ENCODE measurements at regions not wholly inside any gene's neighbourhood (a gene's known extent, or its start where the extent isn't known, plus 50 kb on each side); places are given as distances from the start of the nearest gene placed in this dataset.

DNA sequence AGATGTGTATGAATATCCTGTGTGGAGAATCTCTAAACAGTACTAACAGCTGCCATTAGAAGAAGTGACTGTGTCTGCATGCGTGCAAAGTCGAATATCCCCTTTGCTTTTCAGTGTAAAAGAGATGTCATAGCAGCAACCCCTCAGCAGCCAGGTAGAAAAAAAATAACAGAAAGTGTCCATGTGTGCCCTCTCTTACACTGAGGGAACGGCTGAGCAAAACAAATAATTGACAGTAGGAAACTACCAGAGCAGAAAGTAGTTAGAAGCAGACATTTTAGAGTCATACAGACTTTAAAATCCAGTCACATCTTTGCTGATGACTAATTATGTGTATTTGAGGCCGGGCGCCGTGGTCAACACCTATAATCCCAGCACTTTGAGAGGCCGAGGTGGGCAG, 370.8 kb downstream of the GPM6A start:
- no peak for TF ChIP-seq ZNF221 (tag by site-specific recombination; IDR thresholded peaks at IDR 0.05; ENCODE audit: borderline replicate concordance)
- TF ChIP-seq, protein P1, sequence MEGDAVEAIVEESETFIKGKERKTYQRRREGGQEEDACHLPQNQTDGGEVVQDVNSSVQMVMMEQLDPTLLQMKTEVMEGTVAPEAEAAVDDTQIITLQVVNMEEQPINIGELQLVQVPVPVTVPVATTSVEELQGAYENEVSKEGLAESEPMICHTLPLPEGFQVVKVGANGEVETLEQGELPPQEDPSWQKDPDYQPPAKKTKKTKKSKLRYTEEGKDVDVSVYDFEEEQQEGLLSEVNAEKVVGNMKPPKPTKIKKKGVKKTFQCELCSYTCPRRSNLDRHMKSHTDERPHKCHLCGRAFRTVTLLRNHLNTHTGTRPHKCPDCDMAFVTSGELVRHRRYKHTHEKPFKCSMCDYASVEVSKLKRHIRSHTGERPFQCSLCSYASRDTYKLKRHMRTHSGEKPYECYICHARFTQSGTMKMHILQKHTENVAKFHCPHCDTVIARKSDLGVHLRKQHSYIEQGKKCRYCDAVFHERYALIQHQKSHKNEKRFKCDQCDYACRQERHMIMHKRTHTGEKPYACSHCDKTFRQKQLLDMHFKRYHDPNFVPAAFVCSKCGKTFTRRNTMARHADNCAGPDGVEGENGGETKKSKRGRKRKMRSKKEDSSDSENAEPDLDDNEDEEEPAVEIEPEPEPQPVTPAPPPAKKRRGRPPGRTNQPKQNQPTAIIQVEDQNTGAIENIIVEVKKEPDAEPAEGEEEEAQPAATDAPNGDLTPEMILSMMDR (tag by site-specific recombination; IDR thresholded peaks at IDR 0.05): no peak
- TF ChIP-seq, protein P2, sequence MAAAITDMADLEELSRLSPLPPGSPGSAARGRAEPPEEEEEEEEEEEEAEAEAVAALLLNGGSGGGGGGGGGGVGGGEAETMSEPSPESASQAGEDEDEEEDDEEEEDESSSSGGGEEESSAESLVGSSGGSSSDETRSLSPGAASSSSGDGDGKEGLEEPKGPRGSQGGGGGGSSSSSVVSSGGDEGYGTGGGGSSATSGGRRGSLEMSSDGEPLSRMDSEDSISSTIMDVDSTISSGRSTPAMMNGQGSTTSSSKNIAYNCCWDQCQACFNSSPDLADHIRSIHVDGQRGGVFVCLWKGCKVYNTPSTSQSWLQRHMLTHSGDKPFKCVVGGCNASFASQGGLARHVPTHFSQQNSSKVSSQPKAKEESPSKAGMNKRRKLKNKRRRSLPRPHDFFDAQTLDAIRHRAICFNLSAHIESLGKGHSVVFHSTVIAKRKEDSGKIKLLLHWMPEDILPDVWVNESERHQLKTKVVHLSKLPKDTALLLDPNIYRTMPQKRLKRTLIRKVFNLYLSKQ (tag by site-specific recombination; IDR thresholded peaks at IDR 0.05; ENCODE audit: borderline replicate concordance): no peak

Data from HEK293 (cell line).